H1 (cell line): ENCODE measurements at regions not wholly inside any gene's neighbourhood (a gene's known extent, or its start where the extent isn't known, plus 50 kb on each side); places are given as distances from the start of the nearest gene placed in this dataset.

Experiments used
- CTCF ChIA-PET: fragments of 300-600 bp; sonication (Branson Sonifier 250); formaldehyde crosslinking; loops from one replicate; lab custom pipeline; 2021; ENCODE audit not compliant: partially characterized antibody; lab: Charles Lee
- POLR2A ChIA-PET: fragments of 300-600 bp; sonication (Branson Sonifier 250); formaldehyde crosslinking; loops from one replicate; lab custom pipeline; 2021; ENCODE audit warnings: inconsistent platforms; ENCODE audit not compliant: partially characterized antibody; lab: Charles Lee
- DNase-seq, 2 experiments: peaks; one replicate each; pipeline versions ENCODE4 v3.0.0 to v3.0.0-alpha.2; 2010 to 2022; ENCODE audit warnings: low spot score in 2 of 2, low read depth in 1 of 2, mixed read lengths in 1 of 2
- FAIRE-seq: peaks from 2 replicates; lab custom pipeline; 2011; peaks lifted over from hg19 to GRCh38; lab: Jason Lieb, UNC
- H2AFZ ChIP-seq: 2 replicates; pipeline ENCODE4 v1.8.1; 2012; ENCODE audit warnings: low read length, inconsistent platforms
- H2AK5ac ChIP-seq: 2 replicates; pipeline ENCODE4 v1.6.1; 2013; ENCODE audit warnings: low read depth, low read length
- H2BK120ac ChIP-seq: replicated peaks from 2 replicates; pipeline ENCODE3; 2013; ENCODE audit warnings: low read depth, low read length, inconsistent platforms
- H2BK12ac ChIP-seq: 2 replicates; pipeline ENCODE4 v1.6.1; 2013; ENCODE audit warnings: low read depth, low read length
- H2BK15ac ChIP-seq: 2 replicates; pipeline ENCODE4 v1.6.1; 2013; ENCODE audit warnings: low read length
- H2BK20ac ChIP-seq: 2 replicates; pipeline ENCODE4 v1.6.1; 2013; ENCODE audit warnings: low read length
- H2BK5ac ChIP-seq: 2 replicates; pipeline ENCODE4 v1.6.1; 2013; ENCODE audit warnings: low read depth, low read length
- H3K14ac ChIP-seq: 2 replicates; pipeline ENCODE4 v1.6.1; 2013; ENCODE audit warnings: inconsistent platforms; ENCODE audit not compliant: insufficient read length
- H3K18ac ChIP-seq: 2 replicates; pipeline ENCODE4 v1.6.1; 2013; ENCODE audit warnings: low read length; ENCODE audit errors: extremely low read depth
- H3K23ac ChIP-seq: 2 replicates; pipeline ENCODE4 v1.6.1; 2013; ENCODE audit warnings: inconsistent platforms; ENCODE audit not compliant: insufficient read length
- H3K23me2 ChIP-seq: 2 replicates; pipeline ENCODE4 v1.6.1; 2013; ENCODE audit warnings: low read depth, low read length
- H3K27ac ChIP-seq: 2 replicates; pipeline ENCODE4 v1.6.1; 2011; ENCODE audit warnings: low read depth, low read length, inconsistent platforms
- H3K27me3 ChIP-seq, 4 experiments: replicated peaks in 1 of 4; 1 replicate in 1 of 4; 2 replicates in 3 of 4; pipeline versions ENCODE4 v1.6.1 to v1.8.1; 2011 to 2013; ENCODE audit warnings: low read length in 3 of 4, mild to moderate bottlenecking in 3 of 4, inconsistent platforms in 2 of 4, mixed read lengths in 2 of 4, moderate library complexity in 1 of 4; ENCODE audit not compliant: control insufficient read depth in 3 of 4, insufficient read depth in 3 of 4; ENCODE audit errors: extremely low read depth in 1 of 4
- H3K36me3 ChIP-seq, 4 experiments: 2 replicates each; pipeline versions ENCODE4 v1.6.1 to v1.8.1; 2011 to 2013; ENCODE audit warnings: mild to moderate bottlenecking in 4 of 4, low read length in 3 of 4, moderate library complexity in 2 of 4, control low read depth in 1 of 4, inconsistent platforms in 1 of 4; ENCODE audit not compliant: insufficient read depth in 4 of 4, control insufficient read depth in 2 of 4
- H3K4ac ChIP-seq: replicated peaks from 2 replicates; pipeline ENCODE3; 2013; ENCODE audit warnings: low read length, low read depth, mixed read lengths, inconsistent platforms; ENCODE audit not compliant: insufficient read length
- H3K4me1 ChIP-seq, 4 experiments: replicated peaks in 1 of 4; 1 replicate in 1 of 4; 2 replicates in 3 of 4; pipeline versions ENCODE4 v1.6.1 to v1.8.1; 2011 to 2013; ENCODE audit warnings: low read length in 3 of 4, inconsistent platforms in 2 of 4, mixed read lengths in 1 of 4; ENCODE audit not compliant: insufficient read depth in 4 of 4, control insufficient read depth in 3 of 4
- H3K4me2 ChIP-seq, 2 experiments: 2 replicates each; pipeline versions ENCODE4 v1.6.1 to v1.8.1; 2011 to 2013; ENCODE audit warnings: low read depth in 2 of 2, low read length in 2 of 2, control low read depth in 1 of 2, inconsistent platforms in 1 of 2, mild to moderate bottlenecking in 1 of 2; ENCODE audit not compliant: insufficient read depth in 1 of 2
- H3K4me3 ChIP-seq, 4 experiments: fragments of 200-600, 300-600 bp in 1 of 4; sonication (generic), shearing (Covaris generic), sonication (Bioruptor Twin) in 1 of 4; 2 replicates each; pipeline versions ENCODE4 v1.5.1 to v1.8.1; 2011 to 2016; ENCODE audit warnings: low read length in 4 of 4, low read depth in 3 of 4, control low read depth in 2 of 4, inconsistent platforms in 2 of 4, mild to moderate bottlenecking in 2 of 4, mixed read lengths in 1 of 4, moderate library complexity in 1 of 4; ENCODE audit not compliant: insufficient read depth in 2 of 4; ENCODE audit errors: extremely low read depth in 1 of 4
- H3K56ac ChIP-seq: replicated peaks from 2 replicates; pipeline ENCODE3; 2013; ENCODE audit warnings: low read depth, mild to moderate bottlenecking, mixed read lengths, low read length, inconsistent platforms; ENCODE audit not compliant: insufficient read length
- H3K79me1 ChIP-seq: 2 replicates; pipeline ENCODE4 v1.6.1; 2013; ENCODE audit warnings: low read depth, low read length, control low read depth
- H3K79me2 ChIP-seq, 2 experiments: 2 replicates each; pipeline versions ENCODE4 v1.6.1 to v1.8.1; 2012 to 2013; ENCODE audit warnings: low read length in 2 of 2, mild to moderate bottlenecking in 2 of 2, inconsistent platforms in 1 of 2; ENCODE audit not compliant: insufficient read depth in 2 of 2, control insufficient read depth in 1 of 2
- H3K9ac ChIP-seq, 4 experiments: replicated peaks in 1 of 4; 1 replicate in 1 of 4; 2 replicates in 3 of 4; pipeline versions ENCODE4 v1.6.1 to v1.8.1; 2011 to 2013; ENCODE audit warnings: low read depth in 3 of 4, low read length in 3 of 4, control low read depth in 2 of 4, mild to moderate bottlenecking in 2 of 4, moderate library complexity in 2 of 4, inconsistent platforms in 1 of 4; ENCODE audit errors: extremely low read depth in 1 of 4
- H3K9me3 ChIP-seq, 2 experiments: 2 replicates each; pipeline versions ENCODE4 v1.6.1 to v1.8.1; 2012 to 2013; ENCODE audit warnings: mild to moderate bottlenecking in 2 of 2, moderate library complexity in 2 of 2, control low read depth in 1 of 2, inconsistent platforms in 1 of 2, low read depth in 1 of 2, low read length in 1 of 2, mixed read lengths in 1 of 2; ENCODE audit not compliant: insufficient read depth in 2 of 2
- H4K20me1 ChIP-seq, 2 experiments: replicated peaks in 1 of 2; 2 replicates each; pipeline versions ENCODE3 to v1.8.1; 2011 to 2013; ENCODE audit warnings: inconsistent platforms in 2 of 2, low read length in 2 of 2, mild to moderate bottlenecking in 1 of 2; ENCODE audit not compliant: insufficient read depth in 2 of 2, control insufficient read depth in 1 of 2
- H4K5ac ChIP-seq: 2 replicates; pipeline ENCODE4 v1.6.1; 2013; ENCODE audit warnings: low read length, low read depth, mixed read lengths, inconsistent platforms; ENCODE audit not compliant: insufficient read length
- H4K8ac ChIP-seq: 2 replicates; pipeline ENCODE4 v1.8.0; 2013; ENCODE audit warnings: mild to moderate bottlenecking, moderate library complexity, low read length, inconsistent platforms; ENCODE audit not compliant: insufficient read depth; ENCODE audit errors: extremely low read depth
- H4K91ac ChIP-seq: replicated peaks from 2 replicates; pipeline ENCODE3; 2013; ENCODE audit warnings: low read length, mixed read lengths, inconsistent platforms; ENCODE audit not compliant: insufficient read length
- ASH2L ChIP-seq: fragments of 200-600, 300-600 bp; sonication (generic); IDR thresholded peaks from one replicate; pipeline ENCODE4 v1.7.1; 2017; ENCODE audit warnings: low read length
- BRCA1 ChIP-seq: IDR thresholded peaks from 2 replicates; pipeline ENCODE4 v1.6.1; 2012; ENCODE audit warnings: low read depth, low read length, improper control_type of control experiment
- CBX8 ChIP-seq: fragments of 300-800, 300-1000 bp; sonication (generic); IDR thresholded peaks from 2 replicates; pipeline ENCODE4 v1.7.1; 2016; ENCODE audit warnings: low read depth, low read length, borderline replicate concordance
- GABPA ChIP-seq: IDR thresholded peaks from 2 replicates; pipeline ENCODE4 v1.6.1; 2011; ENCODE audit warnings: mild to moderate bottlenecking, low read length, moderate library complexity, borderline replicate concordance; ENCODE audit not compliant: insufficient read depth
- HDAC6 ChIP-seq: IDR thresholded peaks from one replicate; pipeline ENCODE4 v1.7.1; 2012; ENCODE audit warnings: low read depth, mild to moderate bottlenecking, inconsistent platforms, low read length, moderate library complexity
- POU5F1 ChIP-seq: IDR thresholded peaks from 2 replicates; pipeline ENCODE4 v1.6.1; 2011; ENCODE audit warnings: low read depth, mild to moderate bottlenecking, low read length, moderate library complexity
- TAF1 ChIP-seq: IDR thresholded peaks from 2 replicates; pipeline ENCODE4 v1.6.1; 2011; ENCODE audit warnings: mild to moderate bottlenecking, low read depth, low read length
- TAF7 ChIP-seq: optimal IDR thresholded peaks from 2 replicates; pipeline ENCODE3; 2011; ENCODE audit warnings: low read depth, mild to moderate bottlenecking, inconsistent platforms, low read length, moderate library complexity, borderline replicate concordance
- WGBS, 2 experiments: shearing (Covaris generic) in 1 of 2; methylation state at CpG; one replicate each; pipeline versions ENCODE4 v1.1.6 to v1.1.7; 2013 to 2015; ENCODE audit warnings: low lambda C conversion rate in 2 of 2, mixed read lengths in 2 of 2, inconsistent platforms in 1 of 2, low coverage in 1 of 2, missing lambda C conversion rate in 1 of 2; ENCODE audit not compliant: insufficient replicate concordance in 2 of 2, insufficient coverage in 1 of 2, insufficient read length in 1 of 2; ENCODE audit errors: extremely low coverage in 1 of 2, missing lambda C conversion rate in 1 of 2; 5-methylcytosine and 5-hydroxymethylcytosine counted together
- TF ChIP-seq, protein P1 (sequence below): IDR thresholded peaks from 2 replicates; pipeline ENCODE4 v1.6.1; 2012; ENCODE audit warnings: inconsistent platforms
- TF ChIP-seq, protein P2 (sequence below): IDR thresholded peaks from 2 replicates; pipeline ENCODE4 v1.6.1; 2012; ENCODE audit warnings: low read length, inconsistent platforms

- H2AK5ac ChIP-seq = no peak overlapping the region
- no peak overlapping the region for H3K27ac ChIP-seq
- no peak overlapping the region for H3K56ac ChIP-seq
- no peaks in the 10 kb centered on the region for H3K79me2 ChIP-seq
- no peak overlapping the region for H4K5ac ChIP-seq
- H4K20me1 ChIP-seq = no peaks in the 10 kb centered on the region
- FAIRE-seq (no peak), DNase-seq (no peak)
- no peak overlapping the region for H3K4me3 ChIP-seq
- H2BK5ac ChIP-seq = no peak overlapping the region
- H3K9ac ChIP-seq = no peak overlapping the region
- H3K9me3 ChIP-seq = 0 out of 4 replicates have a peak, but pooled peaks cover 0 to 4% of the 10 kb centered on the region in 2 experiments
- no peaks in the 10 kb centered on the region for H3K27me3 ChIP-seq
- no peaks in the 10 kb centered on the region for H3K36me3 ChIP-seq
- no peak overlapping the region for H2BK15ac ChIP-seq
- no peak overlapping the region for H2BK12ac ChIP-seq
- TF ChIP-seq TAF7 (no peak), BRCA1 (no peak), ASH2L (no peak), POU5F1 (no peak), CBX8 (no peak), GABPA (no peak), HDAC6 (no peak), TAF1 (no peak)
- TF ChIP-seq, protein P1, sequence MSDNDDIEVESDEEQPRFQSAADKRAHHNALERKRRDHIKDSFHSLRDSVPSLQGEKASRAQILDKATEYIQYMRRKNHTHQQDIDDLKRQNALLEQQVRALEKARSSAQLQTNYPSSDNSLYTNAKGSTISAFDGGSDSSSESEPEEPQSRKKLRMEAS = no peak
- TF ChIP-seq, protein P2, sequence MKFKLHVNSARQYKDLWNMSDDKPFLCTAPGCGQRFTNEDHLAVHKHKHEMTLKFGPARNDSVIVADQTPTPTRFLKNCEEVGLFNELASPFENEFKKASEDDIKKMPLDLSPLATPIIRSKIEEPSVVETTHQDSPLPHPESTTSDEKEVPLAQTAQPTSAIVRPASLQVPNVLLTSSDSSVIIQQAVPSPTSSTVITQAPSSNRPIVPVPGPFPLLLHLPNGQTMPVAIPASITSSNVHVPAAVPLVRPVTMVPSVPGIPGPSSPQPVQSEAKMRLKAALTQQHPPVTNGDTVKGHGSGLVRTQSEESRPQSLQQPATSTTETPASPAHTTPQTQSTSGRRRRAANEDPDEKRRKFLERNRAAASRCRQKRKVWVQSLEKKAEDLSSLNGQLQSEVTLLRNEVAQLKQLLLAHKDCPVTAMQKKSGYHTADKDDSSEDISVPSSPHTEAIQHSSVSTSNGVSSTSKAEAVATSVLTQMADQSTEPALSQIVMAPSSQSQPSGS = no peak
- H3K14ac ChIP-seq = no peak overlapping the region
- H2AFZ ChIP-seq = no peak overlapping the region
- ChIA-PET POLR2A (no interaction called here), CTCF (no interaction called here)
- no peak overlapping the region for H3K23ac ChIP-seq
- H2BK120ac ChIP-seq = no peak overlapping the region
- 92% methylated on average over 4 of the region's 4 CpGs; no CpG with 5 or more reads in 1 of the 2 experiments for WGBS, 2 experiments
- H3K4me1 ChIP-seq = peaks cover 0 to 8% (median 1%) of the 10 kb centered on the region in 4 experiments; a peak in 4 of 7 replicates
- H3K4me2 ChIP-seq = no peak overlapping the region
- H3K23me2 ChIP-seq = no peaks in the 10 kb centered on the region
- H4K8ac ChIP-seq = no peak overlapping the region
- H3K4ac ChIP-seq = no peak overlapping the region
- H4K91ac ChIP-seq = no peak overlapping the region
- H2BK20ac ChIP-seq = no peak overlapping the region
- no peaks in the 10 kb centered on the region for H3K79me1 ChIP-seq
- no peak overlapping the region for H3K18ac ChIP-seq
These were observed 402.8 kb downstream of the VPS13C start for GRCh38 chr15:61657461-61657860.
